ENCODE measurements at regions not wholly inside any gene's neighbourhood (a gene's known extent, or its start where the extent isn't known, plus 50 kb on each side); places are given as distances from the start of the nearest gene placed in this dataset.
"Not testable (repeated sequence)": the region's sequence is repeated elsewhere in the genome, so short reads cannot be mapped to it uniquely, and the experiment has no call there.

DNA sequence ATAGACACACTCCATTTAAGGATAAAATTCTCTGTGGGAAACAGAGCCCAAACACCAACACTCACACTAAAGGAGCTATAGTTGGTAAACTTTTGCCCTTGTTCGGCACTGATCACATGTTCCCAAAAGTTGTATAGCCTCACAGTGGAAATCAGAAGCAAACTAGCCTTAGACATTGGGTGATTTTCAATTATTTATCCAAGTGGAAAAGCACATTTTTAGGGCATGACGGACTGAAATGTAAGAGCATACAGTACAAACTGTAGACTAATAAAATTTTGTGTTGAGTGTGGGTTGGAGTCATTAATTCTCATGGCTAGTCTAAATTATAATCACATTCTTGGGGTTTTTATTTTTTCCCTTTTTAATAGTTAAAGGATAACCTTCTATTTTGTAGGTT is 202.4 kb downstream of the MOXD1 start:
- 88% methylated on average over 2 of the region's 2 CpGs for WGBS
- no peaks in the 10 kb centered on the region for H3K36me3 ChIP-seq (ENCODE audit: insufficient read depth, low read length)
- H3K9ac ChIP-seq (ENCODE audit: low read depth, low read length), result no peak overlapping the region
- H3K4me3 ChIP-seq (ENCODE audit: low read length), result no peak overlapping the region
- no peaks in the 10 kb centered on the region for H3K4me1 ChIP-seq (ENCODE audit: insufficient read depth, low read length)
- H3K9me3 ChIP-seq (ENCODE audit: insufficient read depth, low read depth, low read length), result no peaks in the 10 kb centered on the region
- H3K27ac ChIP-seq (ENCODE audit: low read depth, low read length), result no peak overlapping the region
- H3K27me3 ChIP-seq (ENCODE audit: insufficient read depth, low read length), result no peaks in the 10 kb centered on the region

DNA sequence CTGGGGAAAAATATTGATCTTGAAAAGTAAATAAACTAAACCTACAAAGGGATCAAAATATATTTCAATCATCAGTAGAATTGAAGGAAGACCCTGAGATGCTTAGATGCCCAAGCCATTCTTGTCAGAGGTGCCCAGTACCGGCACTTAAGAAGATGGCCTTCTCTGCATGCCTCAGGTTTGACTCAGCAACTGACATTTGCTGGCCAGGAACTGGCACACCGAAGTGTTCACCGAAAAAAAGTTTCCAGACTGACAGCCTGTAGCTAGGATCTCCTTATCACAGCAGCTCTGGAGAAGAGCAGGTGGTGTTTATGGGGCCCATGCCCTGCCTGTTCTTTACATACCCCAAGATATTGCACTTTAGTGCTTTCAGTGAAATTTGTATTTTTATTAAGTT is 203.2 kb downstream of the MOXD1 start:
- Histone ChIP-seq H3K4me1 (ENCODE audit: insufficient read depth, low read length) (no peaks in the 10 kb centered on the region), H3K27me3 (ENCODE audit: insufficient read depth, low read length) (no peaks in the 10 kb centered on the region), H3K36me3 (ENCODE audit: insufficient read depth, low read length) (no peaks in the 10 kb centered on the region), H3K9me3 (ENCODE audit: insufficient read depth, low read depth, low read length) (no peaks in the 10 kb centered on the region), H3K4me3 (ENCODE audit: low read length) (no peak overlapping the region), H3K9ac (ENCODE audit: low read depth, low read length) (no peak overlapping the region), H3K27ac (ENCODE audit: low read depth, low read length) (no peak overlapping the region)
- 89% methylated on average over 3 of the region's 3 CpGs for WGBS

DNA sequence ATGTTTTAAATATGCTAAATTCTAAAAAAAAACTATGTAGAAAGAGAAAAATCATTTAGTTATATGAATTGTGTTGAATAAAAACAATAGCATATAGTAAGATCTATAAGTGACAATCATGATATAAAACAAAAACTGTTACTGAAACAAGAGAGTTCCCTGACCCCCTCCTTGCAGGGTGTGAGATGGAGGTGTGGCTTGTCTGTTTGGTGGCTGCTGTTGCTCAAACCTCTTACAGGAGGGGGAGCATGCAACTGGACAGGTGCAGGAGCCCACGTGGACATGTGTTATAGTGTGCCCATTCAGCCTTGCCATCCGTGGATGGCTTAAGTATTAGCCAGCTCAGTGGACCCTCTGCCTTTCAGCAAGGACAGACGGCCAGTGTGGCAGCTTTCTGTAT is 206.7 kb downstream of the MOXD1 start:
- no peak overlapping the region for H3K4me3 ChIP-seq (ENCODE audit: low read length)
- H3K27ac ChIP-seq (ENCODE audit: low read depth, low read length), result no peak overlapping the region
- 89% methylated on average over 3 of the region's 3 CpGs for WGBS
- H3K36me3 ChIP-seq (ENCODE audit: insufficient read depth, low read length), result no peaks in the 10 kb centered on the region
- H3K27me3 ChIP-seq (ENCODE audit: insufficient read depth, low read length), result no peaks in the 10 kb centered on the region
- H3K4me1 ChIP-seq (ENCODE audit: insufficient read depth, low read length), result no peaks in the 10 kb centered on the region
- H3K9me3 ChIP-seq (ENCODE audit: insufficient read depth, low read depth, low read length), result no peaks in the 10 kb centered on the region
- H3K9ac ChIP-seq (ENCODE audit: low read depth, low read length), result no peak overlapping the region

DNA sequence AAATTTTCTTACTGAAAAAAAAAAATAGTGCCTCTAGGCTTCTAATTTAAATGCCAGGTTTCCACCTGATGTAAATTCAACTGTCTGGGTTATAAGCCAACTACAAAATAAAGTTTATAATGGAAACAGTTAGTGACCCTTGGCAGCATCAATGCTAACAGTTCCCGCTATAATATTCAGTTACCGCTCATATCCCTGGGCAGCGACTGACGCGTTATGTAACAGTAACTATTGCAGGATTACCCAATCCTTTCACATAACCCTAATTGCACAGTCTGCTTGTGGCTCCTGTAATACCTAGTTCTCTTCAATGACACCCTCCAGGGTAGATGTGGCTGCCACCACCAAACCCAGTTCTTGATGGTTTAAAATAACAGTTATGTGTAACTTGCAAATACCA is 208.6 kb downstream of the MOXD1 start:
- 87% methylated on average over 5 of the region's 5 CpGs for WGBS

DNA sequence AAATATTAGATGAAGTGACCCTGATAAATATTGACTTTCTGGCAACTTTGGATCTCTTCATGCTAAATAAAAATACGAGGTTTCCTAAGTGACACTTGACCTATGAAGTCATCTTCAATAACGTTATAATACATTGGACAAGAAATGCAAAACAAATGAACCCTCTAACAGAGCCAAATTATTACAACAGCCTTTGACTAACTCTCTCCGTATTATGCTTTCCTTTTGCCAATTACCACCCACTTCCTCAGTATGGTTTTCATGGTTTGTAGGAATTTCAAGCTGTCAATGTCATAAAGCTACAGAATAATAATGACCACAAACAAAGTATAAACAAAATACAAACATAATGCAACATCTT is 210.5 kb downstream of the MOXD1 start:
- H3K27me3 ChIP-seq (ENCODE audit: insufficient read depth, low read length), result no peaks in the 10 kb centered on the region
- H3K4me1 ChIP-seq (ENCODE audit: insufficient read depth, low read length), result no peaks in the 10 kb centered on the region
- WGBS, result 95% methylated on average over 3 of the region's 3 CpGs
- no peak overlapping the region for H3K4me3 ChIP-seq (ENCODE audit: low read length)
- no peak overlapping the region for H3K27ac ChIP-seq (ENCODE audit: low read depth, low read length)
- no peaks in the 10 kb centered on the region for H3K9me3 ChIP-seq (ENCODE audit: insufficient read depth, low read depth, low read length)
- no peaks in the 10 kb centered on the region for H3K36me3 ChIP-seq (ENCODE audit: insufficient read depth, low read length)
- H3K9ac ChIP-seq (ENCODE audit: low read depth, low read length), result no peak overlapping the region

More for the DNA sequence above, 208.6 kb downstream of the MOXD1 start:
- H3K36me3 ChIP-seq (ENCODE audit: insufficient read depth, low read length), result no peaks in the 10 kb centered on the region
- H3K9ac ChIP-seq (ENCODE audit: low read depth, low read length), result no peak overlapping the region
- H3K27me3 ChIP-seq (ENCODE audit: insufficient read depth, low read length), result no peaks in the 10 kb centered on the region
- H3K4me3 ChIP-seq (ENCODE audit: low read length), result no peak overlapping the region
- no peaks in the 10 kb centered on the region for H3K9me3 ChIP-seq (ENCODE audit: insufficient read depth, low read depth, low read length)
- no peak overlapping the region for H3K27ac ChIP-seq (ENCODE audit: low read depth, low read length)
- no peaks in the 10 kb centered on the region for H3K4me1 ChIP-seq (ENCODE audit: insufficient read depth, low read length)

DNA sequence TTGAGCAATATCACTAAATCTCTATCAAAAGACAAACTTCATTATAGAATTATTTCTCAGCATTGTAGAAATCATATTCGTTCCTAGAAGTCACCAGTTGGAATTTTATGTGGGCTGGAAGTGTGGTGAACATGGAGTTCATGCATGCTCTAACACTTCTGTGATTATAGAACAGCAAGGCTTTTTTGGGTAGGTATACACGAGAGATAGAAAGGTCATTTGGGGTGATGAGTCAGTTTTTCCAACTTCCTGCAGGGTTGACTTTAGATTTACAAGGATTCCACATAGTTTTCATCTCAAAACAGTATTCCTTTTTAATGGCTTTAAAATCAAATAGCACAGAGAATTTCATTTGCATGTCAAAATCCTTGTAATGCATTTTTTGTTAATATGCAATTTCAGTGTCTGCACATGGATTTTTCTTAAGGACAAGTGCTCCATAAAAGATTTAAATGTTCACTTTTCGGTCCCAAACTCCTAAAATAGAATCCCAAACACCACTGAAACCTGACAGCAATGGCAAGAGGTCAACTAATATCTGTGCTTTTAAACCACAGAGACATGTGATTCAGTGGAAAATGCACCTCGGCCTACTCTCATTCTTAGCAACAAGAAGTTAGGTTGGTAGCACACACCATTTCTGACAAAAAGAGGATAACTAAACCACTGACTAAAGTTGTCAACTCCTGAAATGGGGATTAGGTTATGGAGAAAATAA is 211.0 kb downstream of the MOXD1 start:
- no peaks in the 10 kb centered on the region for H3K4me1 ChIP-seq (ENCODE audit: insufficient read depth, low read length)
- H3K27me3 ChIP-seq (ENCODE audit: insufficient read depth, low read length), result no peaks in the 10 kb centered on the region
- no peaks in the 10 kb centered on the region for H3K36me3 ChIP-seq (ENCODE audit: insufficient read depth, low read length)
- H3K9ac ChIP-seq (ENCODE audit: low read depth, low read length), result no peak overlapping the region
- no peak overlapping the region for H3K27ac ChIP-seq (ENCODE audit: low read depth, low read length)
- 85% methylated on average over 4 of the region's 4 CpGs for WGBS
- no peaks in the 10 kb centered on the region for H3K9me3 ChIP-seq (ENCODE audit: insufficient read depth, low read depth, low read length)
- no peak overlapping the region for H3K4me3 ChIP-seq (ENCODE audit: low read length)

DNA sequence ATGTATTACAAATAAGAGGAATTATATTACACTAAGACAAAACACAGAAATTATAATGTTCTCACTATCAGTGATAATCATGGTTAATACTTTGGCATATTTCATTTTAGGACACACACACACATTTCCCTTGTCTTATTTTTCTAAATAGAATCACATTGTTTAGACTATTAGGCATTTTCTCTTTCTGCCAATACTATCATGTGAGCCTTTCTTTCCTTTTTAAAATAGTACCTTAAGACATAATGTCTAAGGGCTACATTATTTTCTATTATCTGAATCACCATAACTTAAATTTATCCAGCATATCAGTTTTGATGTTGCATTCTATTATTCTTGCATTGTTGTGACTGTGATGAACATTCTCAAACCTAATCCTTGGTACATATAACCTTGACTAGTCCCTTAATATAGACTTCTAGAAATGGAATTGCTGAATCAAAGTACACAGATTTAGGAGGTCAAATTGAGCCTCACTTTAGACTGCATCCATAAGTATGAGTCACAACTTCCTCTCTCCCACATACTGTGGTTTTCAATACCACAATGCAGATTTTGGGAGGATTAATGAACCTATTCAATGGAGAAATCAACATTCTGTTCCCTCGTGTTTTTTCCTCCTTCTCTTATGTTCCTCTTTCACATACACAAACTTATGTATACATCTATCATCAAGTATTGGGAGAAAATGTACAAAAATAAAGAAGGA is 212.6 kb downstream of the MOXD1 start:
- Histone ChIP-seq H3K4me1 (ENCODE audit: insufficient read depth, low read length) (no peaks in the 10 kb centered on the region), H3K9me3 (ENCODE audit: insufficient read depth, low read depth, low read length) (no peaks in the 10 kb centered on the region), H3K4me3 (ENCODE audit: low read length) (no peak overlapping the region), H3K27ac (ENCODE audit: low read depth, low read length) (no peak overlapping the region), H3K36me3 (ENCODE audit: insufficient read depth, low read length) (no peaks in the 10 kb centered on the region), H3K27me3 (ENCODE audit: insufficient read depth, low read length) (no peaks in the 10 kb centered on the region), H3K9ac (ENCODE audit: low read depth, low read length) (no peak overlapping the region)
- 88% methylated on average over 1 of the region's 1 CpG for WGBS

DNA sequence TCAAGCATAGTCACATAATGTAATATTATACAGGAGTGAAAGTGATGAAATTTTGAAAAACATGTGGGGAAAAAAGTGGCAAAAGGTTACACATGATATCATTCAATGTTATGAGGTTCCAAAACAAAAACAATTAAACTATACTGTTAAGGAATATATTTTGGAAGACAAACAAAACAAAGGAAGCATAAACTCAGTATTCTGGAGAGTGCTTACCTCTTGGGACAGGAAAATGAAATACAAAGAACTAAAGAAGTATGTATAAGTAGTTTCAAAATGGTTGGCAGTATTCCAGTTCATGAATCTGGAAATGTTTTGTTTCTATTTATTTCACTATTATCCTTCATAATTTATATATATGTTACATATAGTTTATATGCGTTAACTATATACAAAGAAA is 213.5 kb downstream of the MOXD1 start:
- 100% methylated on average over 1 of the region's 1 CpG for WGBS
- Histone ChIP-seq H3K4me3 (ENCODE audit: low read length) (no peak overlapping the region), H3K4me1 (ENCODE audit: insufficient read depth, low read length) (no peaks in the 10 kb centered on the region), H3K27ac (ENCODE audit: low read depth, low read length) (no peak overlapping the region), H3K27me3 (ENCODE audit: insufficient read depth, low read length) (no peaks in the 10 kb centered on the region), H3K36me3 (ENCODE audit: insufficient read depth, low read length) (no peaks in the 10 kb centered on the region), H3K9ac (ENCODE audit: low read depth, low read length) (no peak overlapping the region), H3K9me3 (ENCODE audit: insufficient read depth, low read depth, low read length) (no peaks in the 10 kb centered on the region)

DNA sequence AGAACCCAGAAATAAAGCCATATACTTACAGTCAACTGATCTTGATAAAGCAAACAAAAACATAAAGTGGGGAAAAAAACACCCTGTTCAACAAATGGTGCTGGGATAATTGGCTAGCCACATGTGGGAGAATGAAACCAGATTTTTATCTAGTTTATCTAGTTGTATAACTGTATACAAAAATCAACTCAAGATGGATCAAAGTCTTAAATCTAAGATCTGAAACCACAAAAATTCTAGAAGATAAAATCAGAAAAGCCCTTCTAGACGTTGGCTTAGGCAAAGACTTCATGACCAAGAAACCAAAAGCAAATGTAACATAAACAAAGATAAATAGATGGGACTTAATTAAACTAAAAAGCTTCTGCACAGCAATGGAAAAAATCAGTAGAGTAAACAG is 216.3 kb downstream of the MOXD1 start:
- not testable (repeated sequence) for H3K9me3 ChIP-seq (ENCODE audit: insufficient read depth, low read depth, low read length); H3K27ac ChIP-seq (ENCODE audit: low read depth, low read length); H3K27me3 ChIP-seq (ENCODE audit: insufficient read depth, low read length); H3K4me1 ChIP-seq (ENCODE audit: insufficient read depth, low read length); H3K9ac ChIP-seq (ENCODE audit: low read depth, low read length); H3K4me3 ChIP-seq (ENCODE audit: low read length); H3K36me3 ChIP-seq (ENCODE audit: insufficient read depth, low read length)
- WGBS, result no CpG with 5 or more reads among the region's 1 CpG

DNA sequence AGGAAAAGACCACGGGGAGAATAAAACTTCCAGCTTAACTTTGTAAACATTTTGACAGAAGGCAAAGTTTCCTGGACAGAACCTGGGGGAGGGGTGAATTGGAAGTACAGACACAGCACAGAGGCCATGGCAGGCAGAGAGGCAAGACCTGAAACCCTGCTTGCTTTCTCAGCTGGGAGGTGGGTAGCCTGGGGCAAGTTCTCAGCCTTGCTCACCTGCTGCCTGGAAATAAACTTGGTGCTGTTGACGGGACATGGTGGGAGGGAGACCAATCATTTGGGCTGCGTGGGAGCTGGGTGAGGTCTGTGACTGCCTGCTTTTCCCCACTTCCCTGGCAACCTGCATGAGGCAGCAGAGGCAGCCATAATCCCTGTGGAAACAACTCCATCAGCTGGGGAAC is 221.3 kb downstream of the MOXD1 start:
- H3K27me3 ChIP-seq (ENCODE audit: insufficient read depth, low read length), result no peaks in the 10 kb centered on the region
- no peak overlapping the region for H3K4me3 ChIP-seq (ENCODE audit: low read length)
- H3K9ac ChIP-seq (ENCODE audit: low read depth, low read length), result no peak overlapping the region
- H3K9me3 ChIP-seq (ENCODE audit: insufficient read depth, low read depth, low read length), result peaks cover 42% of the 10 kb centered on the region
- WGBS, result 84% methylated on average over 3 of the region's 3 CpGs
- no peaks in the 10 kb centered on the region for H3K4me1 ChIP-seq (ENCODE audit: insufficient read depth, low read length)
- no peak overlapping the region for H3K27ac ChIP-seq (ENCODE audit: low read depth, low read length)
- no peaks in the 10 kb centered on the region for H3K36me3 ChIP-seq (ENCODE audit: insufficient read depth, low read length)

DNA sequence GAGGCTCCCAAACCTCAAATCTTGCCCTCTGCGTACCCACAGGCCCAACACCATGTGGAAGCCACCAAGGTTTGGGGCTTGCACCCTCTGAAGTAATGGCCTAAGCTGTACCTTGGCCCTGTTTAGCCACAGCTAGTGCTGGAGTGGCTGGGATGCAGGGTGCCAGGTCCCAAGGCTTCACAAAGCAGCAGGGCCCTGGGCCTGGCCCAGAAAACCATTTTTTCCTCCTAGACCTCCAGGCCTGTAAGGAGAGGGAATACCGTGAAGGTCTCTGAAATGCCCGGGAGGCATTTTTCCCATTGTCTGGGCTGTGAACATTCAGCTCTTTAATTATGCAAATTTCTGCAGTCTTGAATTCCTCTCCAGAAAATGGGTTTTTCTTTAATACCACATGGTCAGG is 223.7 kb upstream of the CCN2 start:
- H3K27me3 ChIP-seq (ENCODE audit: insufficient read depth, low read length), result no peaks in the 10 kb centered on the region
- no peak overlapping the region for H3K4me3 ChIP-seq (ENCODE audit: low read length)
- H3K9ac ChIP-seq (ENCODE audit: low read depth, low read length), result no peak overlapping the region
- H3K9me3 ChIP-seq (ENCODE audit: insufficient read depth, low read depth, low read length), result peaks cover 53% of the 10 kb centered on the region
- H3K4me1 ChIP-seq (ENCODE audit: insufficient read depth, low read length), result no peaks in the 10 kb centered on the region
- 98% methylated on average over 3 of the region's 3 CpGs for WGBS
- H3K27ac ChIP-seq (ENCODE audit: low read depth, low read length), result no peak overlapping the region
- no peaks in the 10 kb centered on the region for H3K36me3 ChIP-seq (ENCODE audit: insufficient read depth, low read length)
